Ishikawa (cell line): ENCODE measurements at regions not wholly inside any gene's neighbourhood (a gene's known extent, or its start where the extent isn't known, plus 50 kb on each side); places are given as distances from the start of the nearest gene placed in this dataset.

Experiments
- CEBPB ChIP-seq: IDR thresholded peaks from 2 replicates; pipeline ENCODE4 v1.6.1; 2012
- EGR1 ChIP-seq: IDR thresholded peaks from 2 replicates; pipeline ENCODE4 v1.6.1; 2012
- EP300 ChIP-seq: IDR thresholded peaks from 2 replicates; pipeline ENCODE4 v1.6.1; 2012; ENCODE audit warnings: borderline replicate concordance
- FOXM1 ChIP-seq: IDR thresholded peaks from 2 replicates; pipeline ENCODE4 v1.6.1; 2012; ENCODE audit warnings: low read depth, borderline replicate concordance
- RAD21 ChIP-seq: IDR thresholded peaks from 2 replicates; pipeline ENCODE4 v1.6.1; 2012; ENCODE audit warnings: low read depth
- TEAD4 ChIP-seq: IDR thresholded peaks from 2 replicates; pipeline ENCODE4 v1.6.1; 2012
- YY1 ChIP-seq: IDR thresholded peaks from 2 replicates; pipeline ENCODE4 v1.6.1; 2012; ENCODE audit warnings: low read depth

- TF ChIP-seq CEBPB (no peak), EGR1 (no peak), FOXM1 (no peak), EP300 (no peak), RAD21 (no peak), TEAD4 (no peak), YY1 (no peak)
Measured at GRCh38 chr6:112663698-112664097, 316.6 kb downstream of the RFPL4B start.
